GM21786 (cell line): ENCODE measurements at regions not wholly inside any gene's neighbourhood (a gene's known extent, or its start where the extent isn't known, plus 50 kb on each side); places are given as distances from the start of the nearest gene placed in this dataset.

Experiments used
- ATAC-seq: cut with Tn5 transposase; IDR thresholded peaks from one replicate; pipeline ENCODE4 v1.9.1; 2021; ENCODE audit not compliant: unreplicated experiment

GRCh38 chr10:78312197-78313047 lies 278.8 kb downstream of the RPS24 start:
- ATAC-seq = no peak

GRCh38 chr10:78313048-78313381 lies 279.4 kb downstream of the RPS24 start:
- ATAC-seq = no peak

- no peak for ATAC-seq
Measured at GRCh38 chr10:78313636-78314035, 280.0 kb downstream of the RPS24 start.

GRCh38 chr10:78314651-78315050 lies 281.0 kb downstream of the RPS24 start:
- no peak for ATAC-seq

- no peak for ATAC-seq
Measured at GRCh38 chr10:78316451-78316931, 282.8 kb downstream of the RPS24 start.

GRCh38 chr10:78318305-78318704 lies 284.6 kb downstream of the RPS24 start:
- ATAC-seq = no peak

- ATAC-seq = no peak
Measured at GRCh38 chr10:78319371-78319770, 285.7 kb downstream of the RPS24 start.

GRCh38 chr10:78319841-78320240 lies 286.2 kb downstream of the RPS24 start:
- ATAC-seq = no peak

- ATAC-seq = no peak
Measured at GRCh38 chr10:78320506-78320905, 286.8 kb downstream of the RPS24 start.

- no peak for ATAC-seq
Measured at GRCh38 chr10:78321000-78321399, 287.3 kb downstream of the RPS24 start.

GRCh38 chr10:78321500-78321899 lies 287.8 kb downstream of the RPS24 start:
- ATAC-seq = no peak

- no peak for ATAC-seq
Measured at GRCh38 chr10:78326372-78326771, 292.7 kb downstream of the RPS24 start.

- no peak for ATAC-seq
Measured at GRCh38 chr10:78327778-78328591, 294.3 kb downstream of the RPS24 start.

GRCh38 chr10:78328592-78329404 lies 295.1 kb downstream of the RPS24 start:
- no peak for ATAC-seq

- no peak for ATAC-seq
Measured at GRCh38 chr10:78330884-78331283, 297.2 kb downstream of the RPS24 start.

- ATAC-seq = no peak
Measured at GRCh38 chr10:78331391-78331922, 297.8 kb downstream of the RPS24 start.

GRCh38 chr10:78332012-78332411 lies 298.3 kb downstream of the RPS24 start:
- ATAC-seq = no peak

GRCh38 chr10:78332657-78333056 lies 299.0 kb downstream of the RPS24 start:
- no peak for ATAC-seq

GRCh38 chr10:78333362-78334143 lies 299.9 kb downstream of the RPS24 start:
- no peak for ATAC-seq

GRCh38 chr10:78335371-78335690 lies 301.7 kb downstream of the RPS24 start:
- ATAC-seq = no peak
